ENCODE measurements at regions not wholly inside any gene's neighbourhood (a gene's known extent, or its start where the extent isn't known, plus 50 kb on each side); places are given as distances from the start of the nearest gene placed in this dataset.

DNA sequence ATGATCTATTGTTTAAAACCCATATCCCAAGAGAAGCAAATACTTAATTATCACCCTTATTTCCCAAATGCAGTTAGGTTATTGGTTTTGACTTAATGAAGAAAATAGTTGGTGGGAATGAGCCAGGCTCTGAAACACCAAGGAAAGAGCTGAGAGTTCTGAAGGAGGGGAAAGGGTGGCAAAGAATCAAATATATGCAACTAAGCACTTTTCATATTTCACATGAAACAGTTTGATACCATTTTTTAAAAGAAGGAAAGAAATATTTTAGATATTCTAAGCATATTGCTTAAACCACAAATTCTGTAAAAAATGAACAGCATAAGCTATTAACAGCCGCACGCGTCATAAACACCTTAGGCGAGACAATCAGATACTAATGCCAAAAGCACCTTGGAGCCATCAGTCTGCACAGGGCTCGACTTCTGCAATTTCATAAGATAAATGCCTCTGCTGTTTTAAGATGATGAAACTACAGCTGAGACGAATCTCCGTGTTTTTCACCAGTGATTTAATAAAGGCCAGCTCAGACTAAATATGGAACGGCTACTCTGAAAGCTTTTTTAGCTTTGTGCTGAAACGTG, 371.7 kb downstream of the EN1 start:
- TF ChIP-seq, protein P1, sequence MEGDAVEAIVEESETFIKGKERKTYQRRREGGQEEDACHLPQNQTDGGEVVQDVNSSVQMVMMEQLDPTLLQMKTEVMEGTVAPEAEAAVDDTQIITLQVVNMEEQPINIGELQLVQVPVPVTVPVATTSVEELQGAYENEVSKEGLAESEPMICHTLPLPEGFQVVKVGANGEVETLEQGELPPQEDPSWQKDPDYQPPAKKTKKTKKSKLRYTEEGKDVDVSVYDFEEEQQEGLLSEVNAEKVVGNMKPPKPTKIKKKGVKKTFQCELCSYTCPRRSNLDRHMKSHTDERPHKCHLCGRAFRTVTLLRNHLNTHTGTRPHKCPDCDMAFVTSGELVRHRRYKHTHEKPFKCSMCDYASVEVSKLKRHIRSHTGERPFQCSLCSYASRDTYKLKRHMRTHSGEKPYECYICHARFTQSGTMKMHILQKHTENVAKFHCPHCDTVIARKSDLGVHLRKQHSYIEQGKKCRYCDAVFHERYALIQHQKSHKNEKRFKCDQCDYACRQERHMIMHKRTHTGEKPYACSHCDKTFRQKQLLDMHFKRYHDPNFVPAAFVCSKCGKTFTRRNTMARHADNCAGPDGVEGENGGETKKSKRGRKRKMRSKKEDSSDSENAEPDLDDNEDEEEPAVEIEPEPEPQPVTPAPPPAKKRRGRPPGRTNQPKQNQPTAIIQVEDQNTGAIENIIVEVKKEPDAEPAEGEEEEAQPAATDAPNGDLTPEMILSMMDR (IDR thresholded peaks at IDR 0.05; ENCODE audit: insufficient read depth, low read length, poor library complexity, severe bottlenecking): no peak
- no peak overlapping the region for H3K4me3 ChIP-seq (replicated peaks; ENCODE audit: low read depth, low read length)
- H3K27me3 ChIP-seq (replicated peaks; ENCODE audit: control insufficient read depth, insufficient read depth, low read length): no peaks in the 10 kb centered on the region
- no peak for DNase-seq (ENCODE audit: extremely low read depth, insufficient read length)
- no peaks in the 10 kb centered on the region for H3K36me3 ChIP-seq (ENCODE audit: control insufficient read depth, insufficient read depth, low read length)

DNA sequence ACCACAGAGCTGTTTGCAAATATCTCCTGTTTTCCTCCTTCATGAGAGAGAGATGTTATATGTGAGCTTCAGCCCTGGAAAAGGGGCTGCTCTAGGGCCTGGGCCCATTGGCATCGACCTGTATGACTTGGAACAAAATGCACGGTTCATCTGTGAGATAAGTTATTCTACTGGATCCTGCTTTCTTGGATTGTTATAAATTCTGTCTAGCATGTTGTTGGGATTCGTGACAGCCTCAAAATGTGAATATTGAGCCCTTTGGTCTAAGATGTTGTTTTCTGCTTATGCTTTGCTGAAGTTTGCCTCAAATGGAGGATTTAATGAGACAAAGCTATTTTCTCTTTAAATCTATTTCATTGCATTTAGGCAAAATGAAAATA, 372.9 kb downstream of the EN1 start:
- DNase-seq (ENCODE audit: extremely low read depth, insufficient read length): no peak
- no peaks in the 10 kb centered on the region for H3K36me3 ChIP-seq (ENCODE audit: control insufficient read depth, insufficient read depth, low read length)
- H3K27me3 ChIP-seq (replicated peaks; ENCODE audit: control insufficient read depth, insufficient read depth, low read length): no peaks in the 10 kb centered on the region
- TF ChIP-seq, protein P1 (IDR thresholded peaks at IDR 0.05; ENCODE audit: insufficient read depth, low read length, poor library complexity, severe bottlenecking): no peak
- H3K4me3 ChIP-seq (replicated peaks; ENCODE audit: low read depth, low read length): no peak overlapping the region

DNA sequence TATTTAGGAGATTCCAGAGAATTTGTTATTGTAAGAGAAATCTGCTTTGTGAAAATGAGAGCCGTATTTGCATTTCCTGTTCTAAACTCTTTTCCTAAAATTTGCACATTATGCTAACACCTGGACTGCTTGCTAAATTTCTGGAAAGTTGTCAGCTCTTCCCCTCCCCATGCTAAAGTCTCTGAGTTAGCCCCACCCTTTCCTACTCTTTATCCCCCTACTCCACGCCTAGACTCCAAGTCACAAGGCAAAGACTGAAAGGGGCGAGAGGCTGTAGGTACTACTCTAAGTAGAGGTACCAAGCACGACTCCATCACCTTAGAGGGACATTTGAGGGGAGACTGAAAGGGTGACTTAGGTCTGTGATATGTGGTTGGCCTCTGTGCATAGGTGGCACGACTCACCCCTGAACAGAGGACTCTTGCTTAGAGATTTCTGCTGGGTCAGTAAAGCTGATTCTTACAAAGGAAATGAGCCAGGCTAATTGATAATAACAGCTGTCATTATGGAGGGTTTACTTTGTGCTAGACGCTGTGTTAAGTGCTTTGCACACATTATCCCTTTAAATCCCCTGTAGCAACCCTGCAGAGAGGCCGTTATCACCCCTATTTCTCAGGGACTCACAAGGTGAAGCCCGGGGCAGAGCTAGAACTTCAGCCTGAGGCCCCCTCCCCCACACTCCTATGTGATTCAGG, 373.5 kb downstream of the EN1 start:
- DNase-seq (ENCODE audit: extremely low read depth, insufficient read length): no peak
- Histone ChIP-seq H3K36me3 (ENCODE audit: control insufficient read depth, insufficient read depth, low read length) (no peaks in the 10 kb centered on the region), H3K4me3 (replicated peaks; ENCODE audit: low read depth, low read length) (no peak overlapping the region), H3K27me3 (replicated peaks; ENCODE audit: control insufficient read depth, insufficient read depth, low read length) (no peaks in the 10 kb centered on the region; the same call in 1 of the 2 replicates)
- TF ChIP-seq, protein P1 (IDR thresholded peaks at IDR 0.05; ENCODE audit: insufficient read depth, low read length, poor library complexity, severe bottlenecking): no peak

DNA sequence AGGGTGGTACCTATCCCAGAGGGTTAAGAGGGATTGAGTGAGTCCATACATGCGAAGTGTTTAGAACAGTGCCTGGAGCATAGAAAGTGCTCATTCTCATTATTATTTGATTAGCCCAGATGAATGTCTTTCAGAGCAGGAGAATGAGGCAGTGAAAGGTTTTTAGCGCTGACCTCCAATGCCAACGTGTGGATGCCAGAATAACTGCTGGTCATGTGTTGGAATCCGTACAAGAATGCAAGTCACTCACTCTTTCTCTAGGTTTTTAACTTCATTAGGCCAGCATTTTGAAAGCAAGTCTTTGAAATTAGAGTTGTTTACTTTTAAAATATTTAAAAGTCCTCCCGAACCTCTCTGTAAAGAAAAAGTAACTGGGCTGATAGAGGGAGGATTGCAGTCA, 374.2 kb downstream of the EN1 start:
- H3K27me3 ChIP-seq (replicated peaks; ENCODE audit: control insufficient read depth, insufficient read depth, low read length): no peaks in the 10 kb centered on the region; the same call in 1 of the 2 replicates
- no peaks in the 10 kb centered on the region for H3K36me3 ChIP-seq (ENCODE audit: control insufficient read depth, insufficient read depth, low read length)
- H3K4me3 ChIP-seq (replicated peaks; ENCODE audit: low read depth, low read length): no peak overlapping the region
- TF ChIP-seq, protein P1 (IDR thresholded peaks at IDR 0.05; ENCODE audit: insufficient read depth, low read length, poor library complexity, severe bottlenecking): no peak
- no peak for DNase-seq (ENCODE audit: extremely low read depth, insufficient read length)

DNA sequence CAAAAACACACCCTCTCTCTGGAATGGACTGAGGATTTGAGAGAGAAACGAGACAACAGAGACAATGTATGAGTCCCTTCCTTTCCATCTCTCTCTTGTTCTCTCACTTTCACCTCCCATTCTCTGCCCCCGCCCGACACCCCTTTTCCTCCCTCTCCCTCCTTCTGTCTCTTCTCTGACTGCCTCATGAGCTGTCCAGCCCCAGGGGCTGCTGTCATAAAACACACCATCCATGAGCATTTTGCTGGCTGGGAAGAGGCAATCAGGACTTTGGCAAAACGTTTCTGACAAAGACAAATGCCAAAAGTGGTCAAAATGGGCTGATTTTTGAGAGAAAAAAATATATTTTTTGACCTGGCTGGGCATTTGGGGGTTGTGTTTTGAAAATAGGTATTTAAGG, 377.2 kb downstream of the EN1 start:
- no peak for DNase-seq (ENCODE audit: extremely low read depth, insufficient read length)
- TF ChIP-seq, protein P1 (IDR thresholded peaks at IDR 0.05; ENCODE audit: insufficient read depth, low read length, poor library complexity, severe bottlenecking): no peak
- H3K27me3 ChIP-seq (replicated peaks; ENCODE audit: control insufficient read depth, insufficient read depth, low read length): no peaks in the 10 kb centered on the region; the same call in 1 of the 2 replicates

More for the DNA sequence above, 377.2 kb downstream of the EN1 start:
- no peaks in the 10 kb centered on the region for H3K36me3 ChIP-seq (ENCODE audit: control insufficient read depth, insufficient read depth, low read length)
- H3K4me3 ChIP-seq (replicated peaks; ENCODE audit: low read depth, low read length): no peak overlapping the region
